NCI-H226 (cell line): ENCODE measurements at regions not wholly inside any gene's neighbourhood (a gene's known extent, or its start where the extent isn't known, plus 50 kb on each side); places are given as distances from the start of the nearest gene placed in this dataset.
A peak's percentile ranks its signal among the peaks of the same experiment; 100 is the strongest.
"Not testable (repeated sequence)": the region's sequence is repeated elsewhere in the genome, so short reads cannot be mapped to it uniquely, and the experiment has no call there.

Experiments used
- DNase-seq: peaks from one replicate; pipeline ENCODE4 v3.0.0-alpha.2; 2015

- DNase-seq, result no peak
Measured at GRCh38 chr3:198096015-198096414, 136.0 kb downstream of the LMLN start.

DNA sequence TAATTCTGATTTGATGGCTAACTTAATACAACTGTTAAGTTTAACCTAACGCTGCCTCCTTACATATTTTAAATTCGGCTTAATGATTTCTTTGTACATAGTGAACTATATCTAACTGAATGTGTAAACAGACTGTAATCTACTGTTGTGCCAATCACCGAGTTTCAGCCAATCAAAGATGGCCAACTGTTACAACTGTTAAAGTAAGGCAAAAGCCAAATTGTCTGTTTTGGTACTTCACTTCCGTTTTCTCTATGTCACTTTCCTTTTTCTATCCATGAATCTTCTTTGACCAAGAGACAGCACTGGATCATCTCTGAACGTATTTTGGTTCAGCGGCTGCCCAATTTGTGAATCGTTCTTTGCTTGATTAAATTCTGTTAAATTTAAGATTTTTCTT is 137.0 kb downstream of the LMLN start:
- no peak for DNase-seq

GRCh38 chr3:198098661-198099081 is 138.7 kb downstream of the LMLN start:
- DNase-seq, result not testable (repeated sequence)

- DNase-seq, result not testable (repeated sequence)
Measured at GRCh38 chr3:198103070-198103469, 143.1 kb downstream of the LMLN start.

DNA sequence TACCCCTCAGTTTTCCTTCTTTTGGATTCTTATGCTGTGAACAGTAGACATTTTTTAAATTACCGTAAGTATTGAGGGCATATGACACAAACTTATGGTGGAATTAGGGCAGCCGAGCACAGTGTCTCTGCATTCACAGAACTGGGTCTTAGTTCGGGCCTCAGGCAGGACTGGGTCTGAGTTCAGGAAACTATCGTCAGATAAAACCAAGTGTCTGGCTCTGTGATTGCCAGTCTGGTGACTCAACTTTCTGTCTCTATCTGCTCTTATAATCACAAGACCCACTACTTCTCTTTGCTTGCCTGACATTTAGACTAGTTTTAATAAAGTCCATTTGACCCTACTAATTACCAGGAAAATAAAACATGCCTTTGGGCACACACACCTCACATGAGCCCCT is 146.2 kb downstream of the LMLN start:
- DNase-seq, result no peak

- no peak for DNase-seq
Measured at GRCh38 chr3:198107840-198108734, 148.1 kb downstream of the LMLN start.

GRCh38 chr3:198109883-198110282 is 149.9 kb downstream of the LMLN start:
- no peak for DNase-seq

DNA sequence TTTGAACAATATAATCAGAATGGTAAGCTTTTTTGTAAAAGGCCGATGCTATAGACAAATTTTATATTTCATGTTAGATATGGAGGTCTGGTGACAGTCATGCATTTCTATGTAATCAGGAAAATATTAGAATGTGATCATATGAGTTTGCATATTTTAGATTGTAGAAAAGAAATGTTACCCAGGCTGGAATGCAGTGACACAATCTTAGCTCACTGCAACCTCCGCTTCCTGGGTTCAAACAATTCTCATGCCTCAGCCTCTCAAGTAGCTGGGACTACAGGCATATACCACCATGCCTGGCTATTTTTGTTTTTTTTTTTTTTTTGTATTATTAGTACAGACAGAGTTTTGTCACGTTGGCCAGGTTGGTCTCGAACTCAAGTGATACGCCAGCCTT is 152.0 kb downstream of the LMLN start:
- no peak for DNase-seq

DNA sequence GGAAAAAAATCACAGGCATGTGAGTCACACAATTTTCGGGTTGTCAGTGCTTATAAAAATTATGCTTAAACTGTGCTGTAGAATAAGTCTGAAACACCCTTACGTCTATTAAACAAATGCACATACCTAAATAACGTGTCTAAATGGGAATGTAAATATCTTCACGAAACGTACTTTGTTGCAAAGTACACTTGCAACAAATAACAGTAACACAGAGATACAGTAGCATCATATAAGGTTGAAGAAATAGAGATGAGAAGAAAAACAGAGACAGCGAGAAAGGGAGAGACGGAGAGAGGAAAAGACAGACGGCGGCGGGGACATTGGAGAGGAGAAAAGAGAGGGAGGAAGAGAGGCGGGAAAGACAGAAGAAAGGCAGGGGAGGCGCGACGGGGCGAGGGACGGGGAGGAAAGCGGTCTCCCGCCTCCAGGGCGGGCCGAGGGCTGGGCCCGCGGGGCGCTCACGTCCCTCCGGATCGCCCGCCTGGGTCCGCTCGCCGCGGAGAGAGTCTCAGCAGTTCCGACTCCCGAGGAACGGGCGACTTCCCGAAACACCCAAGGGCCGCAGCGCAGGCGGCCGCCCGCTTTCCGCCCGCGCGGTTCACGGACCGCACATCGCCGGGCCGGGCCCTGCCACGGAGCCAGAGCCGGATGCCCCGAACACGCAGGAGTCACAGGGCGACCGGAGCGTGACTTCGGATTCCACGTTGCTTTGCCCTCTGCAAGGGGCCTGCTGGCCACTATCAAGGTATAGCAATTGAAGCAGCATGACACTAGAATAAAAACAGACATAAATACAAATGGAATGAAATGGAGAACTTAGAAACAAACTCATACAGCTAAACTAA is 153.4 kb downstream of the LMLN start:
- DNase-seq, result no peak

DNA sequence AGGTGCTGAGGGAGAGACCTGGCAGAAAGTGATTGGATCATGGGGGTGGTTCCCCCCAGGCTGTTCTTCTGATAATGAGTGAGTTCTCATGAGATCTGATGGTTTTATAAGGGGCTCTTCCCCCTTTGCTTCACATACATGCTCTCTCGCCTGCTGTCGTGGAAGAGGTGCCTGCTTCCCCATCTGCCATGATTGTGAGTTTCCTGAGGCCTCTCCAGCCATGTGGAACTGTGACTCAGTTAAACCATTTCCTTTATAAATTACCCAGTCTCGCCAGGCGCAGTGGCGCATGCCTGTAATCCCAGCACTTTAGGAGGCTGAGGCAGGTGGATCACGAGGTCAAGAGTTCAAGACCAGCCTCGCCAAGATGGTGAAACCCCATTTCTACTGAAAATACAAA is 154.5 kb downstream of the LMLN start:
- not testable (repeated sequence) for DNase-seq

DNA sequence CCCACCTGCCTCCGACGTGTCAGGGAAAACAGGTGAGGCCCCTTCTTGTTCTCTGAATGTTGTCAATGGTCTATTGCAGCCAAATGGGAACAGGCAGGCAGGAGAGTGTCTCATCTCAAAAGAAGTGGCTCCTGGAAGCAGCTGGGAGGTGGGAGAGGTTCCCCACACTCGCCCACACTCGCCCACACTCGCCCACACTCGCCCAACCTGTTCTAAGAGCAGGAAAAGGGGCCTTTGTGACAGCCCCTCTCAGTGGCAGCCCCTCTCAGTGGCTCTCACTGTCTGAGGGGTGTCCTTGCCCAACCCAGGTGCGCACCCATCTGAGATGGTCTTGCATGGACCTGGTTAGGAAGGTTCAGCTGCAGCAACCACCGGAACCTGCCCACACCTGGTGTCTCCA is 162.2 kb downstream of the LMLN start:
- DNase-seq, result not testable (repeated sequence)

DNA sequence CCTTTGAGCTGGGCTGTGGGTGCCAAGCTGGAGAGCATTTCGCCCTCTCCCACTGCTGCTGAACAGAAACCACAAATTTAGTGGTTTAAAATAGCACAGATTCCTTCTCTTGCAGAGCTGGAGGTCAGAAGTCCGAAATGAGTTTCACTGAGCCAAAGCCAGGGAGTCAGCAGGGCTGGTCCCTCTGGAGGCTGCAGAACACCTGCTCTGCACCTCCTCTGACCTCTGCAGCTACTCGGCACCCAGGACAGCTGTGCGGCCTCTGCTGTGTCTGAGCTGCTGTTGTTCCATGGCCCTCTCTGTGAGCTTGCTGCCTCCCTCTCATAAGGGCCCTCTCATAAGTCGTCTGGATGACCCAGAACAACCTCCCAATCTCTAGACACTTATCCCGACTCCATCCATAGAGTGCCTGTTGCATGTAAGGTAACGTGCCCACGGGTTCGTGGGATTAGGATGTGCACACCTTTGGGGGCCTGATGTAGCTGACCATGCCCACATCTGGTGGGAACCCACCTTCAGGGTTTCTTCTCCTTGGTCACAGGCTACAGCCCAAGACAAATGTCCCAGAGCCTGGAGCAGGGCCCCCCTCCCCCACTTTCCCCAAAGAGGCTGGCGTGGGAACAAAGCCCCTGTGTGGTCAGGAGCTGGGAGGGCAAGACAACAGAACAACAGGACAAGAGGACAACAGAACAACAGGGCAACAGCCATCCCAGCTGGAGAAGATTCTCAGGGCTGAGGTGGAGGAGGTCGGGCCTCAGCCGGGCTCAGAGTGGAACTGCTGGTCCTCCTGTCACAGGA is 177.2 kb downstream of the LMLN start:
- DNase-seq, result not testable (repeated sequence)

DNA sequence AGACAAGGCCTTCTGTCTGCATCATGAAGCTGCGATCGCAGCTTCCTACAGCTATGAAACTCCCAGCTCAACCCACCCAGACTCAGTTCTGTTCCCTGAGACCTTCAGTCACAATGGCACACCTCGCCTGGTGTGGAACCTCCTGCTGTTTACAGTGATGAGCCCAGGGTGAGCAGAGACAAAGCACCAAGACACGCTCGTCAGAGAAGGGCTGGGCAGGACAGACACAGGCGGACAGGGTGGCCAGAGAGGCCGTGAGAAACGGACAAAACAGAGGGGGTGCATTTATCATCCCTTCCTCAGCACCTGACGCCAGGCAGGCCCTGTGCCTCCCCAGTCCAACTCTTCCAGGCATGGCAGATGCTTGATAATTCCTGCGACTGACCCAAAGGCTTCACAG is 178.2 kb downstream of the LMLN start:
- DNase-seq, result not testable (repeated sequence)

DNA sequence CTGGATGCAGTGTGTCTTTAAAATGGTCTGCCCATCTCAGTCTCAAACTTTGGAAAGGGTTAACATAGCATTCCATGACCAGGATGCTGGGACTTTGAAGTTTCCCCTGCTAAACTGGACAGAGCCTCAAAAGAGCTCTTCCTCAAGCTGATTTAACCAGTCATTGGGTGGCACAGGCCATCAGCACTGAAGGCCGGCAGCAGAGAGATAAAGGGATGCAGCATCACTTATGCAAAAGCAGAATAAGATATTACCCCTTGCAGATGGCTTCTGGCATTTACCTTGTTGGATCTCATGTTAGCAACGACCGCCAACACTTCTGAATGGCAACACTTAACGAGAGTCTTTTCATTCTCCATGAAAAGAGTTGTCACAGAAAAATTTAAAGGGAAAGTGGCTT is 179.0 kb downstream of the LMLN start:
- DNase-seq, result not testable (repeated sequence)

DNA sequence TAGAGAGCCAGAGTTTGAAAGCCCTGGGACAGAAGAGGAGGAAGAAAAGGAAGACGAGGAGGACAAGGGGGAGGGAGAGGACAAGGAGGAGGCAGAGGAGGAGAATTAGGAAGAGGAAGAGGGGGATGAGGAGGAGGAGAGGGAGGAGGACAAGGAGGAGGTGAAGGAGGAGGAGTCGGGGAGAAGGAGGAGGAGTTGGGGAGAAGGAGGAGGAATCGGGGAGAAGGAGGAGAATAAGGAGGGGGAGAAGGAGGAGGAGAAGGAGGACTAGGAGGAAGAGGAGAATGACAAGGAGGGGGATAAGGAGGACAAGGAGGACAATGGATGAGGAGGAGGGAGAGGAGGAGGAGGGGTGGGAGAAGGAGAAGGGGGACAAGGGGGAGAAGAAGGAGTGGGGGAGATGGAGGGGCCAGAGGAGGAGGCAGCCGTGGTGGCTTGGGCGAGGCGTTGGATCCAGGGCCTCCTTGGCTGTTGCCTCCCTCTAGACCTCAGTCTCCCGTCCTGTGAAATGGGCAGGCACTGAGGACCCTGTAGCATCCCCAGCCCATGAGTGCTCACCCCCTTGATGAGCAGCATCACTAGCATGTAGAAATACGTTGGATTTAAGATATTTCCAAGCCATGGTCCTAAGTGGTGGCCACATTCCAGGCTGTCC is 179.6 kb downstream of the LMLN start:
- peak; percentile 3 for DNase-seq

- DNase-seq, result not testable (repeated sequence)
Measured at GRCh38 chr3:198143300-198144137, 183.5 kb downstream of the LMLN start.

DNA sequence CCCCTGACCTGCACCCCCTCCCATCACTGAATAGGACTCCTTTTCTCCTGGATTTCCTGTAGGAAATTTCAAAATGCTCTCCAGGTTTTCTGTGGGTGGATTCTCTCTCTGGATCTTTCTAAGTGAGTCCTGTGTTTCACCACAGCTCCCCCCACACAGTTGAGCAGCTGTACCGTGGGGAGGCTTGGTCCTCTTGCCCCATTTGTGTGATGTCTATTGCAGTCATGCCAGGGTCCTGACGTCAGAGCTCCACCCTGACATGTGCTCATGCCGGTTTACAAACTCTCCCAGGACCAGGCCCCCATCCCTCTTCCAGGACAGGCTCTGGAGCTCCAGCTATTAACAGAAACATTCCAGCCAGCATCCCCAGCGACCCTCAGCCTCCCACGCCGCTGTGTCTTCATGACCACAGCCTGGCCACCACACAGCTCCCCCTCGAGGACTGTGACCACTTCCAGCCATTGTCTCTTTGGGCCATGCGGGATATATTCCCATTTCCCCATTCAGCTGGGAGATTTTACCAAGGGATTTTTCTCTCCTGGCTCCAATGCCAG is 185.3 kb downstream of the LMLN start:
- not testable (repeated sequence) for DNase-seq

GRCh38 chr3:198146070-198146469 is 186.1 kb downstream of the LMLN start:
- DNase-seq, result not testable (repeated sequence)

DNA sequence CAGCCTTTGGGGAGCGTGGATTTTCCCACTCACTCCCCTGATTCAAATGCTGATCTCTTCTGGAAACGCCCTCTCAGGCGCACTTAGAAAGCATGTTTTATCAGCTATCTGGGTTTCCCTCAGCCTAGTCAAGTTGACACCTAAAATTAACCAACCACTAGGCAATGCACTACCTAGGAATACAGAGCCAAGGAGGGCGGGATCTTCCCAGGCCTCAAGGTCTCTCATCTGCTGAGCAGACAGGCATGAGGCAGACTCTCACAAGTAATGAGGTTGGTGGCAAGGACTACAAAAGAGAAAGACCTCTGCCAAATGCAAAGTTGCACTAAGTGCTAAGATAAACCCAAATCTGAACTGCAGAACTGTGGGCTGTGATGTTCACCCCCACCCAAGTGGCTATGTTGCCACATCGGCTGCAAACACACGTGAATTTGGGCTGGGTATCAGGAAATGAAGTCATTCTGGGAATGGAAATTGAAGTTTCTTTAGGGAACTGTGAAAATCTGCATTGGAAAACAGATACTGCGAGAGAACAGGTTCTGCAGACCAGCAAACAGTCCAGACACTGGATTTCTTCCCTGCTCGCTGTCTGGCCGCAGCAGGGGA is 186.6 kb downstream of the LMLN start:
- DNase-seq, result not testable (repeated sequence)

DNA sequence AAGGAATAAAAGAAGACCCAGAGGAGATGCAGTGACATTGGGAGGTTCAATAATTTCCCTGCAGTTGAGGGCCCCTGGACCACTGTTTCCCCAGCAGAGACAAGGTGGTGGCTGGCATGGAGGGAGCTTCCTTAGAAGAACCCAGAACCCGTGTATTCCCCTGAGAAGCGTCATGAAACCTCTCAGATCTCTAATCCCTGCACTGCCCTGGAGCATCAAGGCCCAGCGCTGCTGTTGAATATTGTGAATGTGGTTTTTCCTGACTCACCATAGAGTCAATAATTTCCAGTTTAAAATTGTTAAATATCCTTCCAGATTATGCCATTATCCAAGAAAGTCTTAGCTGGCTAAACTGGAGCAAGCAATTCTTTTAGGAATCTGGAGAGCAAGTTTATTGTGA is 187.2 kb downstream of the LMLN start:
- DNase-seq, result not testable (repeated sequence)

- DNase-seq, result not testable (repeated sequence)
Measured at GRCh38 chr3:198147993-198148392, 188.0 kb downstream of the LMLN start.
